RWPE1 (cell line): ENCODE measurements at regions not wholly inside any gene's neighbourhood (a gene's known extent, or its start where the extent isn't known, plus 50 kb on each side); places are given as distances from the start of the nearest gene placed in this dataset.
A peak's percentile ranks its signal among the peaks of the same experiment; 100 is the strongest.

Experiments used
- CTCF ChIA-PET: fragments of 350-600 bp; sonication (Branson Sonifier 250); formaldehyde crosslinking; extraction: SDS; loops from one replicate; lab custom pipeline; 2021; lab: Yijun Ruan, JAX
- POLR2A ChIA-PET: fragments of 400-600 bp; formaldehyde crosslinking; extraction: SDS; loops from one replicate; lab custom pipeline; 2020; ENCODE audit warnings: antibody characterized with exemption; ENCODE audit not compliant: low non-redundant PET; lab: Yijun Ruan, JAX
- DNase-seq: peaks from one replicate; pipeline ENCODE4 v3.0.0; 2012; ENCODE audit warnings: low spot score
- H3K27ac ChIP-seq: fragments of 450-650 bp; 2 replicates; pipeline ENCODE4 v1.5.1; 2017
- TF ChIP-seq, protein P1 (sequence below): fragments of 450-650 bp; conservative IDR thresholded peaks from 2 replicates; pipeline ENCODE4 v1.5.1; 2017; ENCODE audit warnings: low read depth, mild to moderate bottlenecking

- no peak for DNase-seq
- TF ChIP-seq, protein P1, sequence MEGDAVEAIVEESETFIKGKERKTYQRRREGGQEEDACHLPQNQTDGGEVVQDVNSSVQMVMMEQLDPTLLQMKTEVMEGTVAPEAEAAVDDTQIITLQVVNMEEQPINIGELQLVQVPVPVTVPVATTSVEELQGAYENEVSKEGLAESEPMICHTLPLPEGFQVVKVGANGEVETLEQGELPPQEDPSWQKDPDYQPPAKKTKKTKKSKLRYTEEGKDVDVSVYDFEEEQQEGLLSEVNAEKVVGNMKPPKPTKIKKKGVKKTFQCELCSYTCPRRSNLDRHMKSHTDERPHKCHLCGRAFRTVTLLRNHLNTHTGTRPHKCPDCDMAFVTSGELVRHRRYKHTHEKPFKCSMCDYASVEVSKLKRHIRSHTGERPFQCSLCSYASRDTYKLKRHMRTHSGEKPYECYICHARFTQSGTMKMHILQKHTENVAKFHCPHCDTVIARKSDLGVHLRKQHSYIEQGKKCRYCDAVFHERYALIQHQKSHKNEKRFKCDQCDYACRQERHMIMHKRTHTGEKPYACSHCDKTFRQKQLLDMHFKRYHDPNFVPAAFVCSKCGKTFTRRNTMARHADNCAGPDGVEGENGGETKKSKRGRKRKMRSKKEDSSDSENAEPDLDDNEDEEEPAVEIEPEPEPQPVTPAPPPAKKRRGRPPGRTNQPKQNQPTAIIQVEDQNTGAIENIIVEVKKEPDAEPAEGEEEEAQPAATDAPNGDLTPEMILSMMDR: no peak
- ChIA-PET CTCF (no interaction called here), POLR2A (no interaction called here)
- no peak overlapping the region for H3K27ac ChIP-seq
These were observed 168.2 kb upstream of the CTNND2 start for GRCh38 chr5:12072441-12072840.

GRCh38 chr5:12071455-12071854 lies 167.2 kb upstream of the CTNND2 start:
- ChIA-PET POLR2A (no interaction called here), CTCF (interaction anchor here (0.7 kb wide), 1 partner anchor 927 kb away, joined by 3 read pairs; no protein-coding TSS in a partner anchor)
- no peak for DNase-seq
- H3K27ac ChIP-seq: no peak overlapping the region
- TF ChIP-seq, protein P1: no peak

DNA sequence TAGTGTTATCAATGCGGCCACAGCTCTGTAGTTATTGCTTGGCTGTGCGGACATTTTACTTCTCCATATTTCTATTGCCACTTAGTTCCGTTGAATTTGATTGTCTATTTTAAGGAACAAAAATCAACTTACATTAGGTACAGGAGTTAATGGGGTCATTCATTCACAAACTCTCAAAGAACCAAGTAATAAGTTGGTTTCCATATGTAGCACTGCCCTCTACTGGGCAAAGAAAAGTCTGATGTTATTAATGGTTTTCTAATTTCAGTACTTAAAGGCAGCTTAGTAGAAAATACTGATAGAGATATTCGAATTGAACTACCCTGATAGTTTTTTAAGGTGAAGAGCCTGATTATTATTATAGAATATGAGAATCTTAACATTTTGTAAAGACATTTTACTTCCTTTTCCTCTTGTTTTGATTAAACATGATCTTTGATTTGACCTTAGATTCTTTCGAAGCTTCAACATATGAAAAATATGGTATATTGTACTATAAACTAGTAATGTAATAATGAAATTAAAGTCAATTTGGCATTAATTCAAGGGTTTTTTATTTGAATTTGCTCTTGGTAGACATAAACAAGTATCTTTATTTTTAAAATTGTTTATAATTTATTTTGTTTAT lies 119.5 kb upstream of the CTNND2 start:
- peak; percentile 8 for DNase-seq
- no peak overlapping the region for H3K27ac ChIP-seq
- TF ChIP-seq, protein P1: peak; percentile 80
- CTCF ChIA-PET: interaction anchor here (0.5 to 0.8 kb wide), 6 partner anchors 15 to 666 kb away, joined by 3 read pairs; no protein-coding TSS in a partner anchor
- POLR2A ChIA-PET: no interaction called here

DNA sequence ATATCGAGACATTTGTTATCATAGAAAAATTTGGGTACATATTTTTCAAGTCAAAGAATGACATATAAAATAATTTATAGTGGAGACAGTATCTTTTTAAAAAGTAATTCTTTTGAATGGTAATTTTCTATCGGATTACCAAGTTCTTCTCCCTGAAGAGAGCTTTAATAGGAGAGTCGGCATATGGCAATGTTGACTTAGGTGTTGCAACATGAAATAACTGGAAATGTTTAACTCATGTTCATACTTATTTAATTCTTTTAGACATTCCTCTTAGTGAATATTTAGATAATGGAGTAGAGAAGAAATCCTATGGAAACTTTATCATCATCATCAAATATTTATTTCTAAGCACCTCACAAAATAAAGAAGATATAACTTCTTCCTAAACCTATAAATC lies 118.2 kb upstream of the CTNND2 start:
- DNase-seq: no peak
- CTCF ChIA-PET: interaction anchor here (0.5 to 0.7 kb wide), 2 partner anchors 17 to 549 kb away, joined by 3 read pairs; no protein-coding TSS in a partner anchor
- TF ChIP-seq, protein P1: no peak
- H3K27ac ChIP-seq: no peak overlapping the region
- POLR2A ChIA-PET: no interaction called here

DNA sequence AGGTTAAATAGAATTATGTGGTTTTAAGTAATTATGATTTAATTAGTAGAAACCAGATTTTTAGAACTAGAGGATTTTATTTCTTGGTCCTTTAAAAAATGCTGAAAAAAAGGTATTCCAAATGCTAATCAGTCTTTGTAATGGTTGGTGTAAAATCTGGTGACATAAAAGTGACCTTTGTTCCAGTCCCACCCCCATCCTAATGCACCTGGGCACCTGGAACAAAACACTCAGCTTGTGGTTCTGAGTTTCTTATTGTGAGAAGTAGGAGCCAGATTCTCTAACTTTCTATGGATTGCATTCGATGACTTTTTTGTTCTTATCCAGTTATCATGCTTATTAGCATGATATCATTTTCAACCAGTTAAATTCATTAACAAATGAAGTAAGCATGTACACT lies 115.1 kb upstream of the CTNND2 start:
- POLR2A ChIA-PET: no interaction called here
- TF ChIP-seq, protein P1: no peak
- CTCF ChIA-PET: no interaction called here
- no peak for DNase-seq
- no peak overlapping the region for H3K27ac ChIP-seq

DNA sequence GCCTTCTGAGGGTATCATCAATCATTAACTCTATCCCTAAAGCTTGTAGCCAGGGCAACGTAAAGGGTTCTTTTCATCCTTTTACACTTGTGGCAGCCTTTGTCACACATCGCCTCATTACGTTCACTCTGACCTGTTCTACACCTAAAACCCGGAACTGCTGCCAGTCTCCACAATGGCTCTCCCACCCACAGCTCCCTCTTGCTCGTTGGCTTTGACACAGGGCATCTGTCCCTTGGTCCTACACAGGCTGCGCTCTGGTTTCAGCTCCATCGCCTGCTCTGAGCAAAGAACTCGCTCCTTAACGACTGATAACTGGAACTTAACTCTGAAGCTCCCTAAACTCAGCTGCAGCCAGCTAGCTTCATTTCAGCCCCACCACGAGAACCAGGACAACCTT lies 112.8 kb upstream of the CTNND2 start:
- TF ChIP-seq, protein P1: no peak
- DNase-seq: no peak
- ChIA-PET CTCF (interaction anchor here (0.6 kb wide), 1 partner anchor 579 kb away, joined by 3 read pairs; no protein-coding TSS in a partner anchor), POLR2A (no interaction called here)
- no peak overlapping the region for H3K27ac ChIP-seq
